ENCODE measurements at regions not wholly inside any gene's neighbourhood (a gene's known extent, or its start where the extent isn't known, plus 50 kb on each side); places are given as distances from the start of the nearest gene placed in this dataset.

DNA sequence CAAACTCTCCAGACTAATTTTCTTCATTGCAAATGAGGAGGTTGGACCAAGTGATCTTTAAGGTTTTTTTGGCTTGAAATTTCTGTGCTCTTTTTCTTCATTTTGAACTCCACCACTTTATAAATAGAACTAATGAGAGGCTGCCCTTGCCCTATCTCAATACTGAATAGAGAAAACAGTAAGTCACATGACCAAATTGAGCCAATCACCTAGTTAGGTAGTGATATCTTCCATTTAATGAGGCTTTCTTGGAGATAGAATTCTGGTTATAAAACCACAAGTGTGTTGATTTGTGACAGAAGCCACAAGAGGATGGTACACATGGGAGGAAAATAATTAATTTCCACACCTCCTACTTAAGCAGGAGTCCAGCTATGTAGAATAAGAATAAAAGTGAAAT, 263.4 kb upstream of the SNX7 start:
- TF ChIP-seq TAF1 (IDR thresholded peaks at IDR 0.05; ENCODE audit: low read depth, low read length) (no peak), POLR2AphosphoS5 (IDR thresholded peaks at IDR 0.05; ENCODE audit: low read depth, low read length) (no peak), POLR2A (IDR thresholded peaks at IDR 0.05; ENCODE audit: low read depth, low read length) (no peak), SPI1 (IDR thresholded peaks at IDR 0.05; ENCODE audit: low read depth, low read length) (no peak), PAX5 (IDR thresholded peaks at IDR 0.05; ENCODE audit: insufficient read depth, low read length, severe bottlenecking) (no peak), POU2F2 (IDR thresholded peaks at IDR 0.05; ENCODE audit: low read depth, low read length) (no peak)

Data from GM12891 (cell line).